Endothelial cell of umbilical vein (primary cell): ENCODE measurements at regions not wholly inside any gene's neighbourhood (a gene's known extent, or its start where the extent isn't known, plus 50 kb on each side); places are given as distances from the start of the nearest gene placed in this dataset.

Experiments used
- EZH2 ChIP-seq: IDR thresholded peaks from 2 replicates; pipeline ENCODE4 v1.6.1; 2012; ENCODE audit warnings: borderline replicate concordance, low read depth, mild to moderate bottlenecking, moderate library complexity, low read length, inconsistent platforms; ENCODE audit not compliant: severe bottlenecking
- TF ChIP-seq, protein P1 (sequence below), 2 donors: IDR thresholded peaks; 1 replicate in 1 of 2; 2 replicates in 1 of 2; pipeline ENCODE4 v1.5.1; 2011; ENCODE audit warnings: low read length in 2 of 2, mild to moderate bottlenecking in 2 of 2, moderate library complexity in 2 of 2, control low read depth in 1 of 2, inconsistent platforms in 1 of 2, low read depth in 1 of 2; ENCODE audit not compliant: insufficient read depth in 1 of 2; ENCODE audit errors: extremely low read depth in 1 of 2

DNA sequence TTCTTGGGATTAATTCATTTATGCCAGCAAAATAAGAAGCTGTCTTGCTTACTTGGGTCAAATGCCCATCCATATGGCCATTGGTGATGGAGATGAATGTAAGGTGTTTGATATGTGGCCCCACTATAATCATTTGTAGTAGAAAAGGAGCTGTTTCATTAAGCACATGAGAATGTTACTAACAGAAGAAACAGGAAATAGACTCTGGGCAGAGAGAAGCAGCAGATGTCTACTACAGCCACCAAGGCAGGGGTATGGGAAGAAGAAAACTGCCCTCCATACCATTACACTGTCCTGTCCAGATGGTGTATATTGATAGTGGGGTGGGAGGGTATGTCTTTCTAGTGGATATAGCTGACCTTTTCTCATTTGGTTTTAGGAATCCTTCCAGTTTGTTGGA, 386.6 kb upstream of the CLINT1 start:
- no peak for TF ChIP-seq EZH2
- TF ChIP-seq, protein P1, sequence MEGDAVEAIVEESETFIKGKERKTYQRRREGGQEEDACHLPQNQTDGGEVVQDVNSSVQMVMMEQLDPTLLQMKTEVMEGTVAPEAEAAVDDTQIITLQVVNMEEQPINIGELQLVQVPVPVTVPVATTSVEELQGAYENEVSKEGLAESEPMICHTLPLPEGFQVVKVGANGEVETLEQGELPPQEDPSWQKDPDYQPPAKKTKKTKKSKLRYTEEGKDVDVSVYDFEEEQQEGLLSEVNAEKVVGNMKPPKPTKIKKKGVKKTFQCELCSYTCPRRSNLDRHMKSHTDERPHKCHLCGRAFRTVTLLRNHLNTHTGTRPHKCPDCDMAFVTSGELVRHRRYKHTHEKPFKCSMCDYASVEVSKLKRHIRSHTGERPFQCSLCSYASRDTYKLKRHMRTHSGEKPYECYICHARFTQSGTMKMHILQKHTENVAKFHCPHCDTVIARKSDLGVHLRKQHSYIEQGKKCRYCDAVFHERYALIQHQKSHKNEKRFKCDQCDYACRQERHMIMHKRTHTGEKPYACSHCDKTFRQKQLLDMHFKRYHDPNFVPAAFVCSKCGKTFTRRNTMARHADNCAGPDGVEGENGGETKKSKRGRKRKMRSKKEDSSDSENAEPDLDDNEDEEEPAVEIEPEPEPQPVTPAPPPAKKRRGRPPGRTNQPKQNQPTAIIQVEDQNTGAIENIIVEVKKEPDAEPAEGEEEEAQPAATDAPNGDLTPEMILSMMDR (IDR thresholded peaks at IDR 0.05; ENCODE audit: extremely low read depth in 1 of 2, insufficient read depth in 1 of 2, low read depth in 1 of 2, low read length in 2 of 2): no peak
